Umbilical cord (tissue), 1 donor: ENCODE measurements at regions not wholly inside any gene's neighbourhood (a gene's known extent, or its start where the extent isn't known, plus 50 kb on each side); places are given as distances from the start of the nearest gene placed in this dataset.

Source experiments
- DNase-seq: peaks from one replicate; pipeline ENCODE4 v3.0.0-alpha.2; 2015; ENCODE audit warnings: low spot score

DNA sequence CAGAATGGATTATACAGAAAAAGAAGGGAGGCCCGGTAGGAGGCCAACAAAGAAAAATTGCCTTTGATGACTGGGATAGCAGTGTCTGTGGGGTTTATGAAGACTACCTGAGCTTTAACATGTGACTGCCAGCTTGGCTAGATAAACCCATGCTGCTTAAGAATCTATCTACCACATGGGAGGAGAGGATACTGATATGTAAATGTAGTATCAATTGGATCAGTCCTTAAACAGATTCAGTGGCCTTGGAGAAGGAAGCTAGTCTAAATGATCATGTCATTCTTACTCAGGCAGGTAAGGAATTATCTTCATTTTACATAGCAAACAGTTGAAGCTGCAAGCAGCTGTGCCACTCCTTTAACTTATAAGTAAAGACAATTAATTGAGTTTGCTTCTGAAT is 50.0 kb upstream of the SYNPR start:
- no peak for DNase-seq
